ENCODE measurements at regions not wholly inside any gene's neighbourhood (a gene's known extent, or its start where the extent isn't known, plus 50 kb on each side); places are given as distances from the start of the nearest gene placed in this dataset.

- TF ChIP-seq CTCF (conservative IDR thresholded peaks at IDR 0.05 in 1 of 2, IDR thresholded peaks at IDR 0.05 in 1 of 2; ENCODE audit: extremely low read depth in 1 of 2, insufficient read depth in 1 of 2, low read depth in 1 of 2, low read length in 2 of 2) (no peak), EZH2 (IDR thresholded peaks at IDR 0.05; ENCODE audit: borderline replicate concordance, low read length) (no peak)
Measured at GRCh38 chr19:28532765-28533341, 680.1 kb downstream of the UQCRFS1 start.

All from mammary epithelial cell (primary cell).